Activated CD4-positive, alpha-beta memory T cell treated with anti-CD3 and anti-CD28 coated beads, Interleukin-2, amount 10 ng/mL, durations not matched to agents 7 days and 5 days (primary cell): ENCODE measurements at regions not wholly inside any gene's neighbourhood (a gene's known extent, or its start where the extent isn't known, plus 50 kb on each side); places are given as distances from the start of the nearest gene placed in this dataset.

Experiments
- CTCF ChIA-PET: fragments of 350-600 bp; sonication (Branson Sonifier 250); formaldehyde crosslinking; loops from one replicate; lab custom pipeline; 2021; ENCODE audit warnings: antibody characterized with exemption, inconsistent platforms; lab: Charles Lee
- POLR2A ChIA-PET: fragments of 350-600 bp; sonication (Branson Sonifier 250); formaldehyde crosslinking; loops from one replicate; lab custom pipeline; 2021; ENCODE audit warnings: antibody characterized with exemption; lab: Charles Lee
- DNase-seq: peaks from one replicate; pipeline ENCODE4 v3.0.0-alpha.2; 2020
- H3K27ac Mint-ChIP-seq: one replicate; pipeline ENCODE4 v1.8.0; 2021; ENCODE audit warnings: mild to moderate bottlenecking, mixed read lengths
- H3K27me3 Mint-ChIP-seq: one replicate; pipeline ENCODE4 v1.8.0; 2021; ENCODE audit warnings: mixed read lengths
- H3K36me3 Mint-ChIP-seq: one replicate; pipeline ENCODE4 v1.8.0; 2021; ENCODE audit warnings: low read depth, mixed read lengths
- H3K4me1 Mint-ChIP-seq: one replicate; pipeline ENCODE4 v1.8.0; 2021; ENCODE audit warnings: mixed read lengths
- H3K4me3 Mint-ChIP-seq: one replicate; pipeline ENCODE4 v1.8.0; 2021; ENCODE audit warnings: mild to moderate bottlenecking, mixed read lengths
- H3K9me3 Mint-ChIP-seq: one replicate; pipeline ENCODE4 v1.8.0; 2021; ENCODE audit warnings: mixed read lengths

DNA sequence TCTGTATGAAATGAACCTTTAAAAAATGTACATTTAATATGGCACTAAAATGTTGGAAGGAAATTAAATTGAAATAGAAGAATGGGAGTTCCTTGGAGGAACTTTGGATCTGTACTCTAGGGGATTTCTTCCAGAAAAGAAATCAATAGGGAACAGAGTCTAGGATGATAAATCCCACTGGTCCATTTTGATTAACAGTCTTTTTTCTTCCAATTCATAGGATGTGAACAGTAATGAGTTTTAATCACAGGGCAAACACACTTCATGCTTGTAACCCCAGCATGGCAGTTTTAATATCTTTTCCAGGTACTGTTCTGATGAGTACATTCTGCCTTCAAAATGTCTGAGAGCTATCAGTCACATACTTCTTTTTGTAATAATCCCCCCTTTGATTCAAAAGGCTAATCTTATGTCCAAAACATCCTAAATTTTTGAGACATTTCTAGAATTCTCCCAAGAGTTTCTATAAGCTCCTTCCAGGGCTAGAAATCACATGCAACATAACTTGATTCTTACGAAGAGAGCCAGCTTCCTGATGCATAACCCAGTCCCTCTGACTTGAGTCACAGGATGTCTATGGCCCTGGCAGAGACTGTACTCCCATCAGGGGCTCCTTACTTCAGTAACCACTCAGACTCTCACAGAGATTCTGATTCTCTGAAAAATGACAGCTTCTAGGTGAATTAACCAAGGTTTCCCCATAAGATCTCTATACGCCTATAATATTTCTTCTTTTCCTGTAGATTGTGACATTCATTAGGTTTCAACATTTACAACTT lies 112.9 kb downstream of the SLC36A4 start:
- ChIA-PET CTCF (no interaction called here), POLR2A (no interaction called here)
- DNase-seq: no peak
- Mint-ChIP-seq H3K27me3 (peaks cover 2% of the 10 kb centered on the region), H3K9me3 (no peaks in the 10 kb centered on the region), H3K4me3 (no peak overlapping the region), H3K36me3 (no peaks in the 10 kb centered on the region), H3K27ac (no peak overlapping the region), H3K4me1 (no peaks in the 10 kb centered on the region)

DNA sequence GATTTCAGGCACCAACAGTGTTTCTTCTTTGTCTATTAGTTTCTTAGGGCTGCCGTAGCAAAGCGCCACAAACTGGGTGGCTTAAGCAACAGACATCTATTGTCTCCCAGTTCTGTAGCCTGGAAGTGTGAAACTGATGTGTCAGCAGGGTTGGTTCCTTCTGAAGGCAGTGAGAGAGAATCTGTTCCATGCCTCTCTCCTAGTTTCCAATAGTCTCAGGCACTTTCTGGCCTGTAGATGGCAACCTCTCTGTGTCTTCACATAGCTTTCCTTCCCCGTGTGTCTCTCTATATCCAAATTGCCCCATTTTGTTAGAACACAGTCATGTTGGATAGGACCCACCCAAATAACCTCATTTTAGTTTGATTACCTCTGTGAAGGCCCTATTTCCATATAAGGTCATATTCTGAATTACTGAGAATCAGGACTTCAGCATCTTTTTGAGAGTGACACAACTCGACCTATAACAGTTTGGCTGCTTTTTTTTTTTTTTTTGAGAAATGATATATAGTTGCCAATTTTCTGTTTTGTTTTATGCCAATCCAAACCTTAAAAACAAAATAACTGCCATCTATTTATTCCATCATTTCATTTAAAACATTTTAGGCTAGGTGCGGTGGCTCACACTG lies 108.2 kb downstream of the SLC36A4 start:
- Mint-ChIP-seq H3K27me3 (peaks cover 9% of the 10 kb centered on the region), H3K4me1 (no peaks in the 10 kb centered on the region), H3K36me3 (no peaks in the 10 kb centered on the region), H3K4me3 (no peak overlapping the region), H3K27ac (no peak overlapping the region), H3K9me3 (no peaks in the 10 kb centered on the region)
- ChIA-PET POLR2A (no interaction called here), CTCF (interaction anchor here (0.9 to 1.0 kb wide), 2 partner anchors 10 to 23 kb away, joined by 3 read pairs; no protein-coding TSS in a partner anchor)
- no peak for DNase-seq
